ENCODE measurements at regions not wholly inside any gene's neighbourhood (a gene's known extent, or its start where the extent isn't known, plus 50 kb on each side); places are given as distances from the start of the nearest gene placed in this dataset.

DNA sequence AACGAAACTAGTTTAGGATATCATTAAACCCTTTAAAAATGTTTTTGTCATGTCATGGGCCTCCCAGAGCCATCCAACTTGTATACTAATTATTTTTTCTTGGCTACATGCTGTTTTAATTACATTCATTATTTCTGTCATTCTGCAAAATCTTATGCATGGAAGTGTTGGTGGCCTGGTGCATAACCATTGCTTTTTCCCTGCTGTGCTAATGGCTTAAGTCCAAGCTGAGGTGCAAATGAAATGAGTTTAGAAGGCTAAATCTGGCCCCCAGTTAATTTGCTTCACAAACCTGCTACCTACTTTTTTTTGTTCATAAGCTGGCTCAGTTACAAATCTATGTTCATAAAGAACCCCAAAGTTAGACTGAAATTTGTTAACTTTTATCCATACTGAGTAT, 1249.9 kb downstream of the EPHA7 start:
- Mint-ChIP-seq H3K4me1 (no peaks in the 10 kb centered on the region), H3K36me3 (no peaks in the 10 kb centered on the region), H3K4me3 (no peak overlapping the region), H3K27ac (no peak overlapping the region), H3K27me3 (ENCODE audit: low read depth in 3 of 3) (no peaks in the 10 kb centered on the region), H3K9me3 (peaks cover 0 to 3% (median 0%) of the 10 kb centered on the region in 7 donors)
- TF ChIP-seq CTCF (IDR thresholded peaks at IDR 0.05) = no peak
- WGBS (ENCODE audit: insufficient coverage) = no CpG with 5 or more reads among the region's 1 CpG
- Histone ChIP-seq H3K9me3 (replicated peaks in 1 of 2; ENCODE audit: control insufficient read depth in 1 of 2, insufficient read depth in 1 of 2, low read length in 2 of 2) (no peaks in the 10 kb centered on the region), H3K27ac (ENCODE audit: low read depth in 1 of 2, low read length in 2 of 2) (no peak overlapping the region), H4K20me1 (ENCODE audit: insufficient read depth, low read length) (no peaks in the 10 kb centered on the region), H3K4me1 (ENCODE audit: control insufficient read depth in 1 of 2, insufficient read depth in 2 of 2, low read length in 2 of 2) (no peaks in the 10 kb centered on the region), H3K36me3 (replicated peaks in 1 of 2; ENCODE audit: control insufficient read depth in 1 of 2, insufficient read depth in 2 of 2, low read length in 2 of 2) (no peaks in the 10 kb centered on the region), H3K27me3 (ENCODE audit: control insufficient read depth in 2 of 2, insufficient read depth in 2 of 2, low read length in 2 of 2) (no peaks in the 10 kb centered on the region), H3K4me2 (replicated peaks; ENCODE audit: extremely low read depth, low read length, poor library complexity, severe bottlenecking) (no peak overlapping the region), H3K9ac (ENCODE audit: insufficient read depth, low read length, poor library complexity, severe bottlenecking) (no peak overlapping the region), H3K79me2 (ENCODE audit: insufficient read depth, low read length) (no peaks in the 10 kb centered on the region), H2AFZ (ENCODE audit: insufficient read depth, low read depth, low read length, poor library complexity, severe bottlenecking) (no peak overlapping the region), H3K4me3 (replicated peaks in 1 of 3; ENCODE audit: low read depth in 2 of 3, low read length in 3 of 3) (no peak overlapping the region)
- intact Hi-C loops (cut with micrococcal nuclease) = no loop called here
- DNase-seq = no peak

GRCh38 chr6:92166666-92167065, 1252.7 kb downstream of the EPHA7 start:
- Histone ChIP-seq H3K4me1 (ENCODE audit: control insufficient read depth in 1 of 2, insufficient read depth in 2 of 2, low read length in 2 of 2) (no peaks in the 10 kb centered on the region), H3K79me2 (ENCODE audit: insufficient read depth, low read length) (no peaks in the 10 kb centered on the region), H2AFZ (ENCODE audit: insufficient read depth, low read depth, low read length, poor library complexity, severe bottlenecking) (no peak overlapping the region), H3K27me3 (ENCODE audit: control insufficient read depth in 2 of 2, insufficient read depth in 2 of 2, low read length in 2 of 2) (no peaks in the 10 kb centered on the region), H3K9me3 (replicated peaks in 1 of 2; ENCODE audit: control insufficient read depth in 1 of 2, insufficient read depth in 1 of 2, low read length in 2 of 2) (no peaks in the 10 kb centered on the region), H3K36me3 (replicated peaks in 1 of 2; ENCODE audit: control insufficient read depth in 1 of 2, insufficient read depth in 2 of 2, low read length in 2 of 2) (no peaks in the 10 kb centered on the region), H3K9ac (ENCODE audit: insufficient read depth, low read length, poor library complexity, severe bottlenecking) (no peak overlapping the region), H3K4me2 (replicated peaks; ENCODE audit: extremely low read depth, low read length, poor library complexity, severe bottlenecking) (no peak overlapping the region), H4K20me1 (ENCODE audit: insufficient read depth, low read length) (no peaks in the 10 kb centered on the region), H3K4me3 (replicated peaks in 1 of 3; ENCODE audit: low read depth in 2 of 3, low read length in 3 of 3) (no peak overlapping the region), H3K27ac (ENCODE audit: low read depth in 1 of 2, low read length in 2 of 2) (no peak overlapping the region)
- Mint-ChIP-seq H3K9me3 (peaks cover 0 to 5% (median 2%) of the 10 kb centered on the region in 7 donors), H3K4me1 (no peaks in the 10 kb centered on the region), H3K27me3 (ENCODE audit: low read depth in 3 of 3) (peaks cover 0 to 4% (median 0%) of the 10 kb centered on the region in 3 donors), H3K4me3 (no peak overlapping the region), H3K27ac (no peak overlapping the region), H3K36me3 (no peaks in the 10 kb centered on the region)
- DNase-seq = no peak
- no peak for TF ChIP-seq CTCF (IDR thresholded peaks at IDR 0.05)
- intact Hi-C loops (cut with micrococcal nuclease) = no loop called here
